Body of pancreas (tissue), 4 donors: ENCODE measurements at regions not wholly inside any gene's neighbourhood (a gene's known extent, or its start where the extent isn't known, plus 50 kb on each side); places are given as distances from the start of the nearest gene placed in this dataset.

Experiments
- ATAC-seq: fragments of 150-250 bp; one replicate; pipeline ENCODE4 v1.9.1; 2016
- DNase-seq, 4 donors: peaks; one replicate each; pipeline ENCODE4 v3.0.0-alpha.2; 2019
- H3K27ac ChIP-seq, 4 donors: fragments of 200-600 bp; sonication (generic); 1 replicate in 3 of 4; 2 replicates in 1 of 4; pipeline versions ENCODE4 v1.5.1 to v1.6.1; 2016 to 2019; ENCODE audit warnings: mild to moderate bottlenecking in 1 of 4, mixed read lengths in 1 of 4, moderate library complexity in 1 of 4
- H3K27me3 ChIP-seq, 2 donors: fragments of 200-600 bp; sonication (generic); one replicate each; pipeline ENCODE4 v1.6.0; 2016; ENCODE audit warnings: mild to moderate bottlenecking in 1 of 2
- H3K36me3 ChIP-seq, 2 donors: fragments of 200-600 bp; sonication (generic); replicated peaks in 1 of 2; 2 replicates each; pipeline ENCODE4 v1.5.1; 2016; ENCODE audit warnings: low read depth in 2 of 2; ENCODE audit not compliant: insufficient read depth in 1 of 2
- H3K4me1 ChIP-seq: fragments of 200-600 bp; sonication (generic); one replicate; pipeline ENCODE4 v1.6.0; 2016
- H3K4me3 ChIP-seq, 2 donors: fragments of 200-600 bp; sonication (generic); 1 replicate in 1 of 2; 2 replicates in 1 of 2; pipeline ENCODE4 v1.5.1; 2016 to 2019
- H3K9me3 ChIP-seq, 3 donors: fragments of 200-600 bp; sonication (generic); 1 replicate in 2 of 3; 2 replicates in 1 of 3; pipeline ENCODE4 v1.5.1; 2016
- POLR2A ChIP-seq, 3 donors: fragments of 450-650 bp; IDR thresholded peaks; one replicate each; pipeline ENCODE4 v1.6.1; 2016; ENCODE audit warnings: antibody characterized with exemption in 3 of 3, mild to moderate bottlenecking in 2 of 3
- WGBS, 2 donors: methylation state at CpG; one replicate each; pipeline ENCODE4 v1.1.5; 2017; 5-methylcytosine and 5-hydroxymethylcytosine counted together
- intact Hi-C: fragments of 100-400 bp; cut with DNase I; formaldehyde crosslinking; loops from one replicate; pipeline ENCODE4 v1.15.1; 2023
- TF ChIP-seq, protein P1 (sequence below), 7 experiments: fragments of 450-650 bp in 4 of 7; fragments of 200-600 bp in 3 of 7; sonication (generic) in 3 of 7; IDR thresholded peaks; one replicate each; pipeline ENCODE4 v1.5.1; 2016 to 2019; ENCODE audit warnings: antibody characterized with exemption in 7 of 7

DNA sequence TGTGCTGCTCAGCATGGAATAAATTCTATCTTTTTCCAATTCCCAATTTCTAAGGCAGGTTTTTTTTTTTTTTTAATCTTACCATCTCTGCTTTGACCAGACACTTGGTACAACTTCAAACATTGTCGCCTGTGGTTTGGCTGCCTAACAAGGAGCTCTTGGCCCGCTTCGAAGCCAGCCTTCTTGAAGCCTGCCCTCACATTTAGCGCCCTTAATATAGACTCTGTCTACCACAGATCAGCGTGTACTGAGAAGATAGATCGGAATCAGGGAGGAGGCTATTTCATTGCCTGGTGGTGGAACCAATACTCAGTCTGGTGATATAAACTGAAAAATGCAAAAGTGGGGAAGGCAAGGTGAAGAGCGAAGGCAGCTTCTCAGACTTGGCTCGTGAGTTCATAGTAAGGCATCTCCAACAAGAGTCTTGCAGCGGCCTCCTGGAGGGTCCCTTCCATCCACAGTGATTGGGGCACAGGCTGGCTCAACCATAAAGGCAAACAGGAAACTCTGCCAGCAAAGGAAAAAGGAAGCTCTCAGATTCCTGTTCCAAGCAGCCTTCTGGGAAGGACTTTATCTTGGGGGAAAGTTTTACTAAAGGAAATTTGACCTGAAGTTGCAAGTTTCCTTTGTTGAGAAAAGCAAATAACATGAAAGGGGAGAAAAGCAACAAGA is 103.2 kb upstream of the BCL2L14 start:
- Histone ChIP-seq H3K27me3 (no peaks in the 10 kb centered on the region), H3K36me3 (no peaks in the 10 kb centered on the region), H3K9me3 (no peaks in the 10 kb centered on the region), H3K4me3 (no peak overlapping the region), H3K4me1 (no peaks in the 10 kb centered on the region), H3K27ac (no peak overlapping the region)
- DNase-seq (no peak), ATAC-seq (no peak)
- no peak for TF ChIP-seq POLR2A (IDR thresholded peaks at IDR 0.05)
- TF ChIP-seq, protein P1, sequence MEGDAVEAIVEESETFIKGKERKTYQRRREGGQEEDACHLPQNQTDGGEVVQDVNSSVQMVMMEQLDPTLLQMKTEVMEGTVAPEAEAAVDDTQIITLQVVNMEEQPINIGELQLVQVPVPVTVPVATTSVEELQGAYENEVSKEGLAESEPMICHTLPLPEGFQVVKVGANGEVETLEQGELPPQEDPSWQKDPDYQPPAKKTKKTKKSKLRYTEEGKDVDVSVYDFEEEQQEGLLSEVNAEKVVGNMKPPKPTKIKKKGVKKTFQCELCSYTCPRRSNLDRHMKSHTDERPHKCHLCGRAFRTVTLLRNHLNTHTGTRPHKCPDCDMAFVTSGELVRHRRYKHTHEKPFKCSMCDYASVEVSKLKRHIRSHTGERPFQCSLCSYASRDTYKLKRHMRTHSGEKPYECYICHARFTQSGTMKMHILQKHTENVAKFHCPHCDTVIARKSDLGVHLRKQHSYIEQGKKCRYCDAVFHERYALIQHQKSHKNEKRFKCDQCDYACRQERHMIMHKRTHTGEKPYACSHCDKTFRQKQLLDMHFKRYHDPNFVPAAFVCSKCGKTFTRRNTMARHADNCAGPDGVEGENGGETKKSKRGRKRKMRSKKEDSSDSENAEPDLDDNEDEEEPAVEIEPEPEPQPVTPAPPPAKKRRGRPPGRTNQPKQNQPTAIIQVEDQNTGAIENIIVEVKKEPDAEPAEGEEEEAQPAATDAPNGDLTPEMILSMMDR (IDR thresholded peaks at IDR 0.05), result no peak
- intact Hi-C loops, result no loop called here
- WGBS, 2 donors, result 88 to 90% methylated on average over 9 of the region's 9 CpGs

DNA sequence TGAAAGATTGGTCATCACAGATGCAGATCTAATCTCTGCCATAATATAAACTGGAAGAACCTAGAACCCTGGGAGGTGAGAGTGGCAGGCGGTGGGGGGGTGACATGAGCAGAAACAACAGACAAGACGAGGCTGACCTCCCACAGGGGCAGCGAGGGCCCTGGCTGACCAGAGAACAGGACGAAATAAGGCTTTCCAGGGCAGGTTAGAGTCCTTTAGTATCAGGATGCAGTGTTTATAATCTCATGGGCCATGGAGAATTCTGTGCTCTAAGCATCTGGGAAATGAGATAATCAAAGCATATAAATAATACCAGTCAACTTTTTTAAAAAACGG is 102.7 kb upstream of the BCL2L14 start:
- Histone ChIP-seq H3K9me3 (no peaks in the 10 kb centered on the region), H3K36me3 (no peaks in the 10 kb centered on the region), H3K27me3 (no peaks in the 10 kb centered on the region), H3K4me3 (no peak overlapping the region), H3K4me1 (no peaks in the 10 kb centered on the region), H3K27ac (no peak overlapping the region)
- WGBS, 2 donors, result 61 to 68% methylated on average over 5 of the region's 5 CpGs
- ATAC-seq, result no peak
- TF ChIP-seq, protein P1 (IDR thresholded peaks at IDR 0.05), result no peak
- TF ChIP-seq POLR2A (IDR thresholded peaks at IDR 0.05), result no peak
- DNase-seq, result no peak
- intact Hi-C loops, result no loop called here

DNA sequence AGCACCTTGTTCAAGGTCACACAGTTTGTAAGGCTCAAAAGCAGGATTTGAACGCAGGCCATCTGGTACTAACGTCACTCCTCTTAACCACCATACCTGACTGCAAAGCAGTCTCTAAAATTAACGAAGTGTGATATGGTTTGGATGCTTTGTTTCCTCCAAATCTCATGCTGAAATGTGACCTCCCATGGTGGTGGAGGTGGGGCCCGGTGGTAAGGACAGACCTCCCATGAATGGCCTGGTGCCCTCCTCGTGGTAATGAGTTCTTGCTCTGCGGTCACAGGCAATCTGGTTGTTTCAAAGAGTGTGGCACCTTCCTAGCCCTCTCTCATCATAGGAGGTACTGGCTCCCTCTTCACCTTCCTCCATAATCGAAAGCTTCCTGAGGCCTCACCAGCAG is 102.2 kb upstream of the BCL2L14 start:
- Histone ChIP-seq H3K9me3 (no peaks in the 10 kb centered on the region), H3K36me3 (no peaks in the 10 kb centered on the region), H3K27me3 (no peaks in the 10 kb centered on the region), H3K4me1 (no peaks in the 10 kb centered on the region), H3K27ac (no peak overlapping the region), H3K4me3 (no peak overlapping the region)
- intact Hi-C loops, result no loop called here
- ATAC-seq (no peak), DNase-seq (no peak)
- no peak for TF ChIP-seq POLR2A (IDR thresholded peaks at IDR 0.05)
- TF ChIP-seq, protein P1 (IDR thresholded peaks at IDR 0.05), result no peak
- WGBS, 2 donors, result 67 to 76% methylated on average over 7 of the region's 7 CpGs

DNA sequence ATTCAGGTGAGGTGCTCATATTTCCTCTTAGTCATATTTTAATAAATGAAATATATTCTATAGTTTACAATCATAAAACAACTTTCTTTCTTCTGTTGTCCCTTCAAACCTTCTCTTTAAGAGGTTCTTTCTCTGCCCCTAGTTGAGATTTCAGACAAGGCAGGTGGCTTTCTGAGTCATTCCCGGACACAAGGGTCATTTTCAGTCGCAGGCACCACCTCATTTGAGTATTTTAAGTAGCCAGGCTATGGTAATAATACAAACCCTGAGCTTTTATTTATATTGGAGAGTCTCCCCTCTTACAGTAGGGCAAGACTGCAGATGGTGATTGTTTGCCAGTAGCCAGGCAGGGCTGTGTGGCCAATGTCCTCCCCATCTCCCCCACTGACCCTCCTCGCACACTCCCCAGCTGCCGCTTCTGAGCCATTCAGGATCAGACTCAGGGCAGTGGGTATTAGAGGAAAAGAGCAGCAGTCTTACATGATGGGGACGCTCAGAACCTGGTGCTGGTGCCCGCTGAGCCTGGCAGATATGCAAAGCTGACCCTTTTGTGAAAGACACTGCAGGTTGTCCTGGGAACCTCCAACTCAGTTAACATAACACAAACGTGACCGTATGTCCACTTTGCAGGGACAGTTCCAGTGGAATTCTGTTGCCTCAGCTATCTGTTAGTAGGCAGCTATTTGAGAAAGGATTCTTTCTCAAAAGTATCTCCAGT is 101.1 kb upstream of the BCL2L14 start:
- DNase-seq, result no peak
- Histone ChIP-seq H3K4me3 (no peak overlapping the region), H3K36me3 (no peaks in the 10 kb centered on the region), H3K9me3 (no peaks in the 10 kb centered on the region), H3K4me1 (no peaks in the 10 kb centered on the region), H3K27me3 (no peaks in the 10 kb centered on the region), H3K27ac (no peak overlapping the region)
- no peak for TF ChIP-seq POLR2A (IDR thresholded peaks at IDR 0.05)
- TF ChIP-seq, protein P1 (IDR thresholded peaks at IDR 0.05), result no peak
- 74% methylated on average over 8 of the region's 8 CpGs for WGBS, 2 donors
- no peak for ATAC-seq
- intact Hi-C loops, result no loop called here

DNA sequence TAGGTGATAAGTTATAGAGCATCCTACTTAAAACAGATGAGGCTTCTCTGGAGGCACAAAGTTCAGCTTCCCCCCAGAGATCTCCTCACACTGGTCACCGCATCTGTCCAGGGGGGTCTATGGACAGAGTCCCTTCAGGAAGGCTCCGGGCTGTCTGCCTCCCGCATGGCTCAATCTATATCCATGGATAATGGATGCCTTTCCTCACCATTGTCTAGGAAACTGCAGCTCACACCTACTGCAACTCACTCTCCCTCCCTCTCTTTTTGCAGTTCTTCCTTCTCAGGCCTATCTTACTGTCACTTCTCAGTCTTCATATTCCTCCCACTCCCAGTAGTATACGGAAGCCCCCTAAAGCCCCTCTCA is 100.6 kb upstream of the BCL2L14 start:
- H3K9me3 ChIP-seq, result no peaks in the 10 kb centered on the region
- no peak overlapping the region for H3K27ac ChIP-seq
- H3K27me3 ChIP-seq, result no peaks in the 10 kb centered on the region
- no peak overlapping the region for H3K4me3 ChIP-seq
- no peak for DNase-seq
- intact Hi-C loops, result no loop called here
- TF ChIP-seq, protein P1 (IDR thresholded peaks at IDR 0.05), result no peak
- TF ChIP-seq POLR2A (IDR thresholded peaks at IDR 0.05), result no peak
- 85 to 86% methylated on average over 4 of the region's 4 CpGs for WGBS, 2 donors
- H3K36me3 ChIP-seq, result no peaks in the 10 kb centered on the region
- ATAC-seq, result no peak
- no peaks in the 10 kb centered on the region for H3K4me1 ChIP-seq
